ENCODE measurements at regions not wholly inside any gene's neighbourhood (a gene's known extent, or its start where the extent isn't known, plus 50 kb on each side); places are given as distances from the start of the nearest gene placed in this dataset.

GRCh38 chr22:34969001-34969790, 96.8 kb upstream of the ISX start:
- TF ChIP-seq CTCF (optimal IDR thresholded peaks at IDR 0.05 in 1 of 3, IDR thresholded peaks at IDR 0.05 in 1 of 3, conservative IDR thresholded peaks at IDR 0.05 in 1 of 3; ENCODE audit: extremely low read depth in 1 of 3, insufficient read depth in 2 of 3, low read length in 3 of 3) (no peak), EZH2 (IDR thresholded peaks at IDR 0.05; ENCODE audit: low read length) (no peak)

Measured in keratinocyte (primary cell).